GM21526 (cell line): ENCODE measurements at regions not wholly inside any gene's neighbourhood (a gene's known extent, or its start where the extent isn't known, plus 50 kb on each side); places are given as distances from the start of the nearest gene placed in this dataset.

Experiments
- ATAC-seq: cut with Tn5 transposase; IDR thresholded peaks from one replicate; pipeline ENCODE4 v1.9.1; 2021; ENCODE audit warnings: moderate library complexity; ENCODE audit not compliant: unreplicated experiment, low FRiP score

DNA sequence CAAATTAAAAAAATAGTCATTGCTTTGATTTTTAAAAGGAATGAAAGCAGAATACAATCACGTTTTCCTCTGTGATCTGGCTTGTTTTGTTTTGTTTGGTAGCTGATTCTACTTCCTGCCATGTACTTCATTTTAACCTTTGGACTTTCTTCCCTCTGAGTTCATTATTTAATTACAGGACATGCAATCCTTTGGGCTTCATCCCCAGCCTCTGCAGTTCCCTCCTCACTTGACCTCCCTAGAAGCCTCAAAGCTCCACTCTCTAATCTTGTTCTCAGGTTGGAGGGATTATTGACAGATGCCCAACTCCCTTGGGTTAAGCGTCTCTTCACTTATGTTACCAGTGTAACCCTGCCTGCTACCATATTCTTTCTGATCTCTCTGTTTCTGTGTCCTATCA is 967.9 kb upstream of the SEL1L start:
- ATAC-seq = no peak

DNA sequence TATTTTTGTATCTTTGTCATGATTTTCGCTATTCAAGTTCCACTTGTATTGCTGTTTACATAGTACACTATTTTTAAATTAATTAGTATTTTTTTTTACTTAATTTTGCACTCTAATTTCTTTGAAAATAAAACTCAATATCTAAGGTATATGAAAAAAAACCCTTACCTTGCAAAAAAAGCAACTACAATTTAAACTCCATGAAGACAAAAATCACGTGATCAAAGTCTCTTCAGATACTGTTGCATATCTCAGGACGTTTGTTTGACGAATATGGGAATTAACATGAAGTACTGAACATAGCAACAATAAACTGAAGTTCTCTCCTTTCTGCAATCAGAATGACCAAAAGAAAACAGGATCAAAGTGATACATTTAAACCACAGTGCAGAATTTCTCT is 968.4 kb upstream of the SEL1L start:
- no peak for ATAC-seq

- no peak for ATAC-seq
These were observed 971.2 kb upstream of the SEL1L start for GRCh38 chr14:82504894-82505293.

GRCh38 chr14:82510007-82510406 is 976.4 kb upstream of the SEL1L start:
- ATAC-seq = no peak

DNA sequence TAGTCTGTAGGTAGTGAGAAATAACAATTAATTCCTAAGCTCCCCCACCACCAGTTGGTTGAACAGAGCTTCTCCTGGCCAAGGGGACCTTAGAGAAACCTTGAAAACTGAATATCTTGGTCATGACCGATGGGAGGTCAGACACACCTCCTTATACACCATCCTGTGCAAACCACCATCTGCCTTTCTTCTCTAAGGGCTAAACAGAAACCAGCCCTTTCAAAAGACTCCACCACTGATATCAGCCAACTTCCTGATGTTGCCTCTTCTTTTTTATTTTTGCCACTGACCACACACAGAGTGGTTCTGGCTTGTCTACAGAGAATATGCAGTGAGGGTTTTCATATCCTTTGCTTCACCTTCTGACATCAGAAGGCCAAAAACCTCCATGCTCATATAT is 977.7 kb upstream of the SEL1L start:
- no peak for ATAC-seq

DNA sequence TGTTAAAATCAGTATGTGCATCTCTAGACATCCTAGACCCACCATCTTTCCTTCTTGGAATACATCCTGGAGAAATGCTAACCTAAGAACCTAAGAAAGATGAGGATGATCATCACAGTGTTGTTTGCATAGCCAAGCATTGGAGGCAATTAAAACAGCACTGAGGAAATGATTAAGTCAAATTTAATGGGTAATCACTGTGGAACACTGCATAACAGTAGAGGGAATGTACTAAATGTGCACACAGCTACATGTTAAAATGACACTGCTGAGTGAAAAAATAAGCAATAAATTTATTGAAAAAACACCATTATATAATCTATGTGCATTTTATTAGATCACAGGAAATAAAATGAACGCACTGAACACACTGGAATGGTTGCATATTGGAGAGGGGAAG is 987.1 kb upstream of the SEL1L start:
- no peak for ATAC-seq

GRCh38 chr14:82521191-82521590 is 987.5 kb upstream of the SEL1L start:
- ATAC-seq = no peak

DNA sequence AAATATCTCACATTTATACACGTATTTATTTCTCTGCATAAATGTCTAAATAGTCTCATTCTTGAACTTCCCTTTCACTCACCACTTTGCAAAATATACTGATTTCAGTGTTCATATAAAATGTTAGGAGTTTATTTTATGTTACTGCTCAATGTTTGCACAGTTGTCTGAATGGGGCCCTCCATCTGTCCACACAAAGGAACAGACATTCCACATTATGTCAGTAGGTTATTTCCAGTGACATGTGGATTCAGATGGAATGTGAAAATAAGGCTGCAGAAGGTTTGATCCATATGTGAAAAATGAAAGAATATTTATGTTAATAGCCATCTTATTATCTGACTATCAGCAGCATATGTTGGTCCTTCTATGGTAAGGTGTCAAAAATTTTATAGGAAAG is 994.4 kb upstream of the SEL1L start:
- no peak for ATAC-seq

GRCh38 chr14:82533351-82533750 is 999.7 kb upstream of the SEL1L start:
- ATAC-seq = no peak

DNA sequence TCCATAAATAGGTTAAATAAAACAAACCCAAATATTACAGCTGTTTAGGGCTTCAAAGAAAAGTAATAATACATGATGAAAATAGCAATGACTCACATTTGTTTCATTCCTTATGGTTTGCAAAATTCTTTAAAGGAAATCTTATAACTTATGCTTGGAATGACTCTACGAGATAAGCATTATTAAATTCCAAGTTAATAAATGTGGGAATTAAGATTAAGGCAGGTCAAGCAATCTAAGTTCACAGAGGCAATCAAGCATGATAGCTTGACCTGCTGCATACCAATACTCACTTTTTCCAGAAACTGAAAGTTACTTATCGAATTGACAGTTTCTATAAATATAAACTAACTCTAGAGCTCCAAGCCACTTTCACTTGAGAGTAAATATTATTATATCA is 1002.9 kb upstream of the SEL1L start:
- no peak for ATAC-seq

GRCh38 chr14:82537831-82538230 is 1004.2 kb upstream of the SEL1L start:
- no peak for ATAC-seq

- ATAC-seq = no peak
These were observed 1012.7 kb upstream of the SEL1L start for GRCh38 chr14:82546401-82546800.

DNA sequence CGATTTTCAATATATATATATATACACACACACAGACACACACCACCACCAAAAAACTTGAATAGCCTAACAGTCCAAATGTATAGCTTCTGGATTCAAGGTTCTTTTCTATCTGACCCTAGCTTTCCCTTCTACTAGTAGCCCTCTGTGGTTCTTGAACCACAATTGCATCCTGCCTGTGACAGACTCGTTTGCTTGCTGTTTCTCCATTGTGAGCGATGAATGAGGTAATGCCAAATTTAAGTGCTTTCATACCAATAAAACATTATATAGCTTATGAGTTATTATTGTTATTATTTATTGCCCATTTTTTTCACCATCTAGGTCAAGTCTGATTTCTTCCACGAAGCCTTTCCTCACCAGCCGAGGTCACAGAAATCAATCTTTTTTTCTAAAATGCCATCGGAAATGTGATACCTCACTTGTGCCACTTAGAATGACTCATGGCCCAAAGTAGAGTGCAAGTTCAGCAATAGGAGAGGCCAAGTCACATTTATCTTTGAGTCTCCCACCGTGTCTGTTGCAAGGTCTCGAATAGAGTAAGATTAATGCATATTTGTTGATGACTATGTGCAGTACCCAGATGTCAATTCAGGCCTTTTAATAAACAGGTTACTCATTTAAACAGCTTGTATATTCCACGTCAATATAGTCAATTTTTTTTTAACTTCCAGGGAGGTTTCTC is 1015.8 kb upstream of the SEL1L start:
- no peak for ATAC-seq

DNA sequence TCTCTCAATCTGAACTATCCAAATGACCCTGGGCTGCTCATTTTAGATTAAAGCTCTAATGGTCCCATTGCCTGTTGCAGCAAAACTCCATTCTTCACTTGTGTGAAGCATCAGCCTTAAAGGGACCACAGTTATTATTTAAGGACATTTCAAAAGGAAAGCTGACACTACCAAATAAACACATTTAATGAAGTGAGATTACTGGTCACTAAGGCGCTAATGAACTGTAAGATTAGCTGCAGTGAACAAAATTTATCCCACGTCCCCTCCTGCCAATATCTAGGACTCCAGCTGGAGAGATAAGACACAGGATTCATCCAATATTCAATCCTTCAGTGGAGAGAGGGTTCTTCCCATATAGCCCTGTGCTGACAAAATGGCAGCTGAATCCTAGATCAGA is 1029.2 kb upstream of the SEL1L start:
- no peak for ATAC-seq

DNA sequence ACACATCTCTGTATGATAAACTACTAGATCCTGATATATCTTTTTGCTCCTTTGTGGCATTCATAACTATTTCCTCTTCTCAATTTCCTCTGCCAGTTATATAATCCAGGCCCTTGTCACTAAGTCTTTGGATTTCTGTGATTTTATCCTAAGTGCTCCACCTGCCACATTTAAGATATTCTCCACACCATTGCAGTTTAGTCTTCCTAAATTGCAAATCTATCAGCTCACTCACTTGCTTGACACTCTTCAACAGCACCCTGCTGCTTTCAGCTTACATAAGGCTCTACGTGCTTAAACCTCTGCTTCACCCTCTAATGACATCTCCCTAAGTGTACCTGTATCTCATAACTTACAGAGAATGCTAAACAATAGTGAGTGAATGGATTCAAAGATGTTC is 1032.2 kb upstream of the SEL1L start:
- ATAC-seq = no peak

DNA sequence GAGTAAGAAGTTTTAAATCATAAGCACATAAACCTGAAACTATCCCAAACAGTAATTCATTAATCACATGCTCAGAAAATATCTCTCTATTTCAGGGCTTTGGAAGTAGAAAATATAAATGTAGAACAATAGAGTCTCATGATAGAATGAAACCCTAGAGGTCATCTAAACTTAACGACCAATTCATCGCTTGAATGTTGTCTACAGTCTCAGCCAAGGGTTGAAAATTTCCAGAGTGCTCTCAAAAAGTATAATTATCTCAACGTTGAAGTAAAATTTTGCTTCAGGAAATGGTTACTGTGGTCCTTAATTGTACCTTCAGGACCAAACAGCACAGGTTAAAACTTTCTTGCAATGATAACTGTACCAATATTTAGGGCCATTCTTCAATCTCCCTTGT is 1053.6 kb upstream of the SEL1L start:
- no peak for ATAC-seq

DNA sequence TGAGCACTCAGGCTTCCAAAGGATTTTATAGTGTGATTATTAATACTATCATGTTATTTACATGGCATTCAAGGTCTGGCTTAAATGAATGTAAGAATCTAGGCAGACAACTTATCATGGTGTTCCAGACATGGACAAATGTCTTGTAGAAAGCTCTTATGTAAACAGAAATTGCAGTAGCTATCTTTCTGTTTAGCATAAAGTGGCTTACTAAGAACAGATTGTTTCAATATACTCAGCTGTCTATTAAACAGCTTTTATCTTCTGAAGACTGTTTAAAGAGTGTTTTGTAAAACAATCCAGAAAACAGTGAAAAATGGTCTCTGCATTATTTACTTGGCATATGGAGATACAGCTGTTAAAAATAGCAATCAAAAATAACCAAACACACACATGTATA is 1061.8 kb upstream of the SEL1L start:
- ATAC-seq = no peak

GRCh38 chr14:82602794-82603193 is 1069.1 kb upstream of the SEL1L start:
- no peak for ATAC-seq

GRCh38 chr14:82604819-82605218 is 1071.2 kb upstream of the SEL1L start:
- ATAC-seq = no peak

DNA sequence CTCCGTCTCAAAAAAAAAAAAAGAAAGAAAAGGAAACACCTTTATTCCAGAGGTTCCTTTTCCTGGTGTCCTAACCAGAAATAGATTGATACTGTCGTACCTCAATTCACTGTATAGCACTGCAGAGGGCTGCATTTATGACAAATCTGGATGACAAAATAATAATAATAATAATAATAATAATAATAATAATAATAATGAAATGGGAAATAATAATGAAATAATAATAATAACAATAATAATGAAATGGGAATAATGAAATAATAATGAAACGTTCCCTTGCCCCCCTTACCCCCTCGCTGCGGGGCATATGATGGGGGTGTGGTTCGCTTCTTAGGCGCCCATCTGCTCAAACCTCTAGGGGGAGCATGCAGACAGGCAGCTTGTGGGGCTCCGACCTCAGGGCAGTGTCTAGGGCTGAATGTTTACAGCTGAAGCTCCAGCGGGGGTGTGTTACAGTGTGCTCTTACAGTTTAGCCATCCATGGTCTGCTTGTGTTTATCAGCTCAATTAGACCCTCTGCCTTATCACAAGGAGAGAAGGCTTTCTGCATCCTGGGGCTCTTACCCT is 1088.3 kb upstream of the SEL1L start:
- ATAC-seq = no peak

DNA sequence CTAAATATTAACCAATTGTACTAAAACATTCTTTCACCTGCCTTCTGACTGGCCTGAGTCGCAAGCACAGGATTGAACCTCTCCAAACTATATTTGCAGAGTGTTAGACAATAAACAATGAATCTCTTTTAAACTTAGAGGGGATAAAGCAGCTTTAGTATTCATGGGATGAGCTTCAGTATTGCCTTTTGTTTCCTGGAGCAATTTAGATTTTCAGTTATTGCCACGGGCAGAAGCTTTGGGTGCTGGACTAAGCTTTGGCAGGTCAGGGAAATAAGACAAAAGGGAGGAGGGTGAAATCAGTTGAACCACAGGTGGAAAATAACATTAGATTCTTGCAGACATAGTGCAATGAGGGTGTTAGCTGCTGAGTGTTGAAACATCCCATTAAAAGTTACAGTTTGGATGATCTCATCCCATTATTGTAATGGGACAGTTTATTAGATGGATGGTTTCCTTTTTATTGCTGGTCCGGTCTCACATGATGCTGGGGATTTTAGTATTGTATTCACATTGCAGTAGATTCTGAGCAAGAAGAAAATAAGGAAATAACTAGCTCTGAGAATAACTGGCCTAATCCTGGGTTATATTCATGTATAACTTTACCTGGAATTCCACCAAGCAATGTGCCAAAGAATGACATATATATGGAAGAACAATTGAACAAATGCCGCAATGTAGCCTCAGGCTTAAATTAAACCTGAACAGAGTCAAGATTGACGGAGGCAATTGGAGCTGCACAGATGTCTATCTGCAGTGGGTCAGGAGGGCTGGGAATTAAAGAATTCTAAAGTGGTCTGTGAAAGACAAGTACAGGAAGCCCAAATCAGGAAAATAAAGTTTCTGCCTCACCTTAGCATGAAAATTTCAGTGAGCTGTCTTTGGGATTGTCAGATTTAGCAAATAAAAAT is 1092.8 kb upstream of the SEL1L start:
- ATAC-seq = no peak

DNA sequence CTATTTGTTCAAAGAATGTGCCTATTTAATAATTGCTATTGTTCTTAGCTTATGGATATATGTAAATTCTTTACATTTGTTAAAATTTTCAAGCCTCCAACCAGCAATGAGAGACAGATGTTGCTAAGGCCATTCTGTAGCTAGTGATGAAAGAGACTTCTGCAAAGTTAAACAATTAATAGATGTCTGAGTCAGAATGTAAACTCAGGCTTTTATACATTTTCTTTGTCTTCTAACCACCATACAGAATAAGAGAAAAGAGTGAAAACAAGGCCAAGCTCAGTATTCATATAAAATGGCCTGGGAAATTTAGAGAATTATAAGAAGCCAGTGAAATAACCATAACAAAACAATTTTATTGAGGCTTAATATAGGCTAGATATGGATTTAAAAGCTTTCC is 1102.3 kb upstream of the SEL1L start:
- ATAC-seq = no peak
